Keratinocyte (primary cell): ENCODE measurements at regions not wholly inside any gene's neighbourhood (a gene's known extent, or its start where the extent isn't known, plus 50 kb on each side); places are given as distances from the start of the nearest gene placed in this dataset.

ENCODE experiments used
- DNase-seq: peaks from one replicate; pipeline ENCODE4 v3.0.0-alpha.2; 2011; ENCODE audit warnings: low read depth, missing footprints, low spot score
- FAIRE-seq: peaks from 2 replicates; lab custom pipeline; 2011; peaks lifted over from hg19 to GRCh38; lab: Jason Lieb, UNC
- H2AFZ ChIP-seq: 2 replicates; pipeline ENCODE4 v1.6.0; 2012; ENCODE audit warnings: low read length, control low read depth, inconsistent platforms; ENCODE audit not compliant: control insufficient read depth
- H3K27ac ChIP-seq: 2 replicates; pipeline ENCODE4 v1.5.1; 2011; ENCODE audit warnings: low read length; ENCODE audit not compliant: control insufficient read depth, insufficient read depth
- H3K27me3 ChIP-seq: 3 replicates; pipeline ENCODE4 v1.6.0; 2011; ENCODE audit warnings: low read length; ENCODE audit not compliant: control insufficient read depth, insufficient read depth; ENCODE audit errors: extremely low read depth
- H3K36me3 ChIP-seq, 2 experiments: 2 replicates in 1 of 2; 3 replicates in 1 of 2; pipeline ENCODE4 v1.5.1; 2011; ENCODE audit warnings: low read length in 2 of 2, mild to moderate bottlenecking in 1 of 2; ENCODE audit not compliant: control insufficient read depth in 2 of 2, insufficient read depth in 2 of 2; ENCODE audit errors: extremely low read depth in 1 of 2
- H3K4me1 ChIP-seq: 3 replicates; pipeline ENCODE4 v1.5.1; 2011; ENCODE audit warnings: low read length; ENCODE audit not compliant: control insufficient read depth, insufficient read depth; ENCODE audit errors: extremely low read depth
- H3K4me2 ChIP-seq: 3 replicates; pipeline ENCODE4 v1.6.0; 2011; ENCODE audit warnings: low read depth, low read length; ENCODE audit not compliant: control insufficient read depth, insufficient read depth; ENCODE audit errors: extremely low read depth
- H3K4me3 ChIP-seq, 3 experiments: fragments of 200-600 bp in 1 of 3; sonication (generic) in 1 of 3; 2 replicates in 2 of 3; 3 replicates in 1 of 3; pipeline ENCODE4 v1.5.1; 2011 to 2016; ENCODE audit warnings: low read length in 3 of 3, mild to moderate bottlenecking in 3 of 3, control low read depth in 2 of 3, inconsistent platforms in 1 of 3, low read depth in 1 of 3, mixed read lengths in 1 of 3, mixed run types in 1 of 3, moderate library complexity in 1 of 3; ENCODE audit not compliant: control insufficient read depth in 2 of 3, insufficient read depth in 2 of 3; ENCODE audit errors: extremely low read depth in 1 of 3
- H3K79me2 ChIP-seq: 2 replicates; pipeline ENCODE4 v1.6.0; 2012; ENCODE audit warnings: low read length; ENCODE audit not compliant: control insufficient read depth, insufficient read depth
- H3K9ac ChIP-seq: 3 replicates; pipeline ENCODE4 v1.6.0; 2011; ENCODE audit warnings: low read length; ENCODE audit not compliant: control insufficient read depth, insufficient read depth; ENCODE audit errors: extremely low read depth
- H3K9me1 ChIP-seq: 3 replicates; pipeline ENCODE4 v1.6.0; 2011; ENCODE audit warnings: low read length; ENCODE audit not compliant: control insufficient read depth, insufficient read depth; ENCODE audit errors: extremely low read depth
- H3K9me3 ChIP-seq: 2 replicates; pipeline ENCODE4 v1.5.1; 2012; ENCODE audit warnings: low read depth, low read length; ENCODE audit not compliant: control insufficient read depth
- H4K20me1 ChIP-seq: 3 replicates; pipeline ENCODE4 v1.6.0; 2011; ENCODE audit warnings: low read length; ENCODE audit not compliant: control insufficient read depth, insufficient read depth; ENCODE audit errors: extremely low read depth
- CTCF ChIP-seq, 3 experiments: IDR thresholded peaks in 1 of 3; conservative IDR thresholded peaks in 1 of 3; optimal IDR thresholded peaks in 1 of 3; 2 replicates in 2 of 3; 3 replicates in 1 of 3; pipeline versions ENCODE3 to v1.5.1; 2011; ENCODE audit warnings: low read length in 3 of 3, mild to moderate bottlenecking in 3 of 3, moderate library complexity in 2 of 3, control low read depth in 1 of 3, inconsistent platforms in 1 of 3; ENCODE audit not compliant: insufficient read depth in 2 of 3; ENCODE audit errors: extremely low read depth in 1 of 3
- EZH2 ChIP-seq: IDR thresholded peaks from one replicate; pipeline ENCODE4 v1.6.1; 2012; ENCODE audit warnings: inconsistent platforms, mild to moderate bottlenecking, low read length, moderate library complexity
- dilution Hi-C: fragments of 300-500 bp; cut with MboI; formaldehyde crosslinking; loops from one replicate; pipeline ENCODE4 v1.7.0; 2020; ENCODE audit warnings: low sequenced_read_pairs; ENCODE audit not compliant: extremely low pct_ligation_motif_present

- no peak overlapping the region for H2AFZ ChIP-seq
- no peaks in the 10 kb centered on the region for H3K79me2 ChIP-seq
- H3K27ac ChIP-seq: no peak overlapping the region
- no peaks in the 10 kb centered on the region for H3K4me1 ChIP-seq
- no peaks in the 10 kb centered on the region for H3K27me3 ChIP-seq
- no peak overlapping the region for H3K4me2 ChIP-seq
- no peak for FAIRE-seq
- no peak for DNase-seq
- H3K9me3 ChIP-seq: no peaks in the 10 kb centered on the region
- H3K4me3 ChIP-seq: no peak overlapping the region
- no peaks in the 10 kb centered on the region for H3K9me1 ChIP-seq
- dilution Hi-C loops: no loop called here
- H3K9ac ChIP-seq: no peak overlapping the region
- TF ChIP-seq EZH2: no peak
- TF ChIP-seq CTCF (optimal IDR thresholded peaks at IDR 0.05 in 1 of 3, IDR thresholded peaks at IDR 0.05 in 1 of 3, conservative IDR thresholded peaks at IDR 0.05 in 1 of 3; ENCODE audit: extremely low read depth in 1 of 3, insufficient read depth in 2 of 3, low read length in 3 of 3): no peak
- H3K36me3 ChIP-seq: no peaks in the 10 kb centered on the region
- no peaks in the 10 kb centered on the region for H4K20me1 ChIP-seq
Observed at GRCh38 chr10:65395631-65396030, 1530.2 kb upstream of the LRRTM3 start.

GRCh38 chr10:65396997-65397396 lies 1528.8 kb upstream of the LRRTM3 start:
- Histone ChIP-seq H3K36me3 (no peaks in the 10 kb centered on the region), H3K9me1 (no peaks in the 10 kb centered on the region), H3K4me1 (no peaks in the 10 kb centered on the region), H3K4me2 (no peak overlapping the region), H3K27ac (no peak overlapping the region), H4K20me1 (no peaks in the 10 kb centered on the region), H3K9me3 (no peaks in the 10 kb centered on the region), H3K79me2 (no peaks in the 10 kb centered on the region), H3K9ac (no peak overlapping the region), H3K4me3 (no peak overlapping the region), H3K27me3 (no peaks in the 10 kb centered on the region), H2AFZ (no peak overlapping the region)
- FAIRE-seq (no peak), DNase-seq (no peak)
- dilution Hi-C loops: no loop called here
- TF ChIP-seq CTCF (optimal IDR thresholded peaks at IDR 0.05 in 1 of 3, IDR thresholded peaks at IDR 0.05 in 1 of 3, conservative IDR thresholded peaks at IDR 0.05 in 1 of 3; ENCODE audit: extremely low read depth in 1 of 3, insufficient read depth in 2 of 3, low read length in 3 of 3): no peak
- TF ChIP-seq EZH2: no peak
